ENCODE measurements at regions not wholly inside any gene's neighbourhood (a gene's known extent, or its start where the extent isn't known, plus 50 kb on each side); places are given as distances from the start of the nearest gene placed in this dataset.

DNA sequence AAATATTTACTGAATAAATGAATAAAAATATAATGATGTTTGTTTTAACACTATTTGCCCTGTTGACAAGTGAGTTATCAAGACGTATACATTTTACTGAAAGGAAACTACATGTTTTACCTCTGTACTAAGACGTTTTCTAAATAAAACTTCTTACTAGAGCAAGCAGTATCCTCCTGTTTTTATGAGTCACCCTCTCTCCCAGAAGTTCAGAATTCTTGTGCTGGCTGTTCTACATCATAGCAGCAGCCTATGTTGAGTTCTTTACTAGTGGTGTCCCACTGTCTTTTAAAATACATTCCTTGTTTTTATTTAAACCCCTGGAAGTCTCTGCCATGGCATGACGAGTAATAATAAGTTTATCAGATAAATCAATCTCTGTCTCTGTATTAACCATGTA lies 297.4 kb downstream of the CALCRL start:
- TF ChIP-seq, protein P1, sequence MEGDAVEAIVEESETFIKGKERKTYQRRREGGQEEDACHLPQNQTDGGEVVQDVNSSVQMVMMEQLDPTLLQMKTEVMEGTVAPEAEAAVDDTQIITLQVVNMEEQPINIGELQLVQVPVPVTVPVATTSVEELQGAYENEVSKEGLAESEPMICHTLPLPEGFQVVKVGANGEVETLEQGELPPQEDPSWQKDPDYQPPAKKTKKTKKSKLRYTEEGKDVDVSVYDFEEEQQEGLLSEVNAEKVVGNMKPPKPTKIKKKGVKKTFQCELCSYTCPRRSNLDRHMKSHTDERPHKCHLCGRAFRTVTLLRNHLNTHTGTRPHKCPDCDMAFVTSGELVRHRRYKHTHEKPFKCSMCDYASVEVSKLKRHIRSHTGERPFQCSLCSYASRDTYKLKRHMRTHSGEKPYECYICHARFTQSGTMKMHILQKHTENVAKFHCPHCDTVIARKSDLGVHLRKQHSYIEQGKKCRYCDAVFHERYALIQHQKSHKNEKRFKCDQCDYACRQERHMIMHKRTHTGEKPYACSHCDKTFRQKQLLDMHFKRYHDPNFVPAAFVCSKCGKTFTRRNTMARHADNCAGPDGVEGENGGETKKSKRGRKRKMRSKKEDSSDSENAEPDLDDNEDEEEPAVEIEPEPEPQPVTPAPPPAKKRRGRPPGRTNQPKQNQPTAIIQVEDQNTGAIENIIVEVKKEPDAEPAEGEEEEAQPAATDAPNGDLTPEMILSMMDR (IDR thresholded peaks at IDR 0.05), result no peak
- TF ChIP-seq POLR2A (IDR thresholded peaks at IDR 0.05) (no peak), EP300 (IDR thresholded peaks at IDR 0.05) (no peak), POLR2AphosphoS5 (IDR thresholded peaks at IDR 0.05) (no peak)
